ENCODE measurements at regions not wholly inside any gene's neighbourhood (a gene's known extent, or its start where the extent isn't known, plus 50 kb on each side); places are given as distances from the start of the nearest gene placed in this dataset.

- no peak for TF ChIP-seq CTCF (IDR thresholded peaks at IDR 0.05)
- TF ChIP-seq POLR2A (IDR thresholded peaks at IDR 0.05), result no peak
- TF ChIP-seq POLR2AphosphoS5 (IDR thresholded peaks at IDR 0.05), result no peak
Measured at GRCh38 chr5:57559110-57559635, 76.6 kb upstream of the ACTBL2 start.
